Activated CD4-positive, CD25-positive, alpha-beta regulatory T cell treated with anti-CD3 and anti-CD28 coated beads, Interleukin-2, amount 50 U/mL, for 72 hours (primary cell): ENCODE measurements at regions not wholly inside any gene's neighbourhood (a gene's known extent, or its start where the extent isn't known, plus 50 kb on each side); places are given as distances from the start of the nearest gene placed in this dataset.

Source experiments
- DNase-seq: peaks from one replicate; pipeline ENCODE4 v3.0.0; 2021

GRCh38 chr17:36730095-36730808, 128.9 kb downstream of the MRM1 start:
- DNase-seq = no peak

GRCh38 chr17:36730857-36731490, 129.6 kb downstream of the MRM1 start:
- DNase-seq = no peak

GRCh38 chr17:36731811-36732210, 130.4 kb downstream of the MRM1 start:
- no peak for DNase-seq

GRCh38 chr17:36732351-36732750, 131.0 kb downstream of the MRM1 start:
- no peak for DNase-seq

GRCh38 chr17:36736201-36737156, 135.1 kb downstream of the MRM1 start:
- no peak for DNase-seq

- DNase-seq = no peak
These were observed 137.8 kb downstream of the MRM1 start for GRCh38 chr17:36739208-36739607.

- DNase-seq = no peak
These were observed 138.8 kb downstream of the MRM1 start for GRCh38 chr17:36740157-36740556.

GRCh38 chr17:36741019-36741902, 139.9 kb downstream of the MRM1 start:
- DNase-seq = no peak

GRCh38 chr17:36742267-36743000, 141.1 kb downstream of the MRM1 start:
- DNase-seq = no peak

- DNase-seq = no peak
These were observed 141.7 kb downstream of the MRM1 start for GRCh38 chr17:36743130-36743529.

- no peak for DNase-seq
These were observed 145.1 kb downstream of the MRM1 start for GRCh38 chr17:36746381-36747053.

GRCh38 chr17:36747861-36748260, 146.5 kb downstream of the MRM1 start:
- no peak for DNase-seq

- DNase-seq = no peak
These were observed 146.9 kb downstream of the MRM1 start for GRCh38 chr17:36748272-36748671.

GRCh38 chr17:36749493-36749892, 148.1 kb downstream of the MRM1 start:
- DNase-seq = no peak

GRCh38 chr17:36750316-36750885, 149.0 kb downstream of the MRM1 start:
- no peak for DNase-seq

GRCh38 chr17:36752096-36752888, 150.9 kb downstream of the MRM1 start:
- DNase-seq = no peak

GRCh38 chr17:36755586-36755985, 154.2 kb downstream of the MRM1 start:
- DNase-seq = peak; percentile 33

GRCh38 chr17:36756695-36757094, 155.3 kb downstream of the MRM1 start:
- no peak for DNase-seq

GRCh38 chr17:36760425-36760824, 159.0 kb downstream of the MRM1 start:
- no peak for DNase-seq
